Gastroesophageal sphincter (tissue), 4 donors: ENCODE measurements at regions not wholly inside any gene's neighbourhood (a gene's known extent, or its start where the extent isn't known, plus 50 kb on each side); places are given as distances from the start of the nearest gene placed in this dataset.

Source experiments
- ATAC-seq: fragments of 150-250 bp; one replicate; pipeline ENCODE4 v1.9.1; 2016; ENCODE audit warnings: mild to moderate bottlenecking, moderate library complexity
- H3K27ac ChIP-seq, 4 donors: fragments of 200-600 bp; sonication (generic) in 3 of 4; 1 replicate in 3 of 4; 2 replicates in 1 of 4; pipeline ENCODE4 v1.5.1; 2016 to 2019
- H3K27me3 ChIP-seq: fragments of 200-600 bp; sonication (generic); one replicate; pipeline ENCODE4 v1.5.1; 2019
- H3K36me3 ChIP-seq, 2 donors: fragments of 200-600 bp; sonication (generic); one replicate each; pipeline ENCODE4 v1.5.1; 2019; ENCODE audit warnings: control low read depth in 1 of 2
- H3K4me1 ChIP-seq, 3 donors: fragments of 200-600 bp; sonication (generic); 1 replicate in 2 of 3; 2 replicates in 1 of 3; pipeline ENCODE4 v1.5.1; 2016 to 2019; ENCODE audit warnings: control low read depth in 2 of 3
- H3K4me3 ChIP-seq, 2 donors: fragments of 200-600 bp; sonication (generic); one replicate each; pipeline ENCODE4 v1.5.1; 2019; ENCODE audit warnings: mild to moderate bottlenecking in 1 of 2, moderate library complexity in 1 of 2
- H3K9me3 ChIP-seq, 3 donors: fragments of 200-600 bp; sonication (generic); one replicate each; pipeline ENCODE4 v1.5.1; 2017 to 2019; ENCODE audit warnings: control low read depth in 2 of 3
- CTCF ChIP-seq, 4 experiments: fragments of 200-600 bp in 2 of 4; fragments of 450-650 bp in 2 of 4; sonication (generic) in 1 of 4; IDR thresholded peaks; one replicate each; pipeline ENCODE4 v1.5.1; 2017 to 2019; ENCODE audit warnings: antibody characterized with exemption in 4 of 4, mild to moderate bottlenecking in 2 of 4, moderate library complexity in 2 of 4
- EP300 ChIP-seq: sonication (generic); formaldehyde crosslinking; IDR thresholded peaks from one replicate; pipeline ENCODE4 v1.6.1; 2017; ENCODE audit warnings: antibody characterized with exemption, mild to moderate bottlenecking
- POLR2A ChIP-seq, 2 donors: fragments of 450-650 bp; IDR thresholded peaks; one replicate each; pipeline ENCODE4 v1.6.1; 2017; ENCODE audit warnings: antibody characterized with exemption in 2 of 2, mild to moderate bottlenecking in 2 of 2, moderate library complexity in 1 of 2
- POLR2AphosphoS5 ChIP-seq: sonication (generic); formaldehyde crosslinking; IDR thresholded peaks from one replicate; pipeline ENCODE4 v1.6.1; 2017; ENCODE audit warnings: antibody characterized with exemption
- WGBS, 2 donors: methylation state at CpG; one replicate each; pipeline ENCODE4 v1.1.5; 2018; ENCODE audit warnings: low coverage in 1 of 2; 5-methylcytosine and 5-hydroxymethylcytosine counted together

DNA sequence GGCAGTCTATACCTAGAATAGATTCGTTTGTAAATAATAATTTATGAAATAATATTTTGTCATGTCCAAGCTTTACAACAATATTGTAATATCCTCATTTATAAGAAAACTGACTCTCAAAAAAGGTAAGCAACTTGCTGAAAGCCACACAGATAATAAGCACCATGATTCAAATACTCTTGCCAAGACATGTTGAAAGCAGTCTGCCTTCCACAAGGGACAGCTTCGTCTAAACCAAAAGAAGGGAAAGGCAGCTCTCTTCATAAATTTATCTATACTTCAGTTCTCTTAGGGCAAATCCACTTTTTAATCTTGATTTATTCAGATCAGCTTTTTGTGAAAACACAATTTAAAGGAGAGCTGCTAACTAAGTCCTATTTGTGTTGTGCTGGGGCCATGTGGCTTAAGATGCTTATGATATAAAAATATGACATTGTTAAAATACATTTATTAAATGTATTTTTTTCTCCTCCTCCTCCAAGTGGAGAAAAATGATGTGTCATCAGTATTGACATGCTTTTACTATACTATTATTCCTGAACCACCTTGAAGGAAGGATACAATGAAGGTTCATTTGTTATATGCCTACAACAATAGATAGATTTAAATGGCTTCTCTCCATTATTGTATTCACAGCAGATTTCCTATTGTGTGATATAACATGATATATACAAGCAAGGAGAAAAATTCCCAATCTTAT, 737.0 kb downstream of the HDGFL1 start:
- TF ChIP-seq EP300 (no peak), POLR2A (IDR thresholded peaks at IDR 0.05) (no peak), POLR2AphosphoS5 (no peak), CTCF (IDR thresholded peaks at IDR 0.05) (no peak)
- H3K27me3 ChIP-seq: no peaks in the 10 kb centered on the region
- no peak overlapping the region for H3K27ac ChIP-seq
- no peaks in the 10 kb centered on the region for H3K36me3 ChIP-seq
- no peaks in the 10 kb centered on the region for H3K4me1 ChIP-seq
- ATAC-seq: no peak
- H3K4me3 ChIP-seq: no peak overlapping the region
- 86% methylated on average over 2 of the region's 2 CpGs for WGBS, 2 donors
- no peaks in the 10 kb centered on the region for H3K9me3 ChIP-seq

GRCh38 chr6:23307516-23307915, 738.1 kb downstream of the HDGFL1 start:
- ATAC-seq: no peak
- 75 to 96% methylated on average over 2 to 4 of the region's 4 CpGs for WGBS, 2 donors
- H3K27me3 ChIP-seq: no peaks in the 10 kb centered on the region

DNA sequence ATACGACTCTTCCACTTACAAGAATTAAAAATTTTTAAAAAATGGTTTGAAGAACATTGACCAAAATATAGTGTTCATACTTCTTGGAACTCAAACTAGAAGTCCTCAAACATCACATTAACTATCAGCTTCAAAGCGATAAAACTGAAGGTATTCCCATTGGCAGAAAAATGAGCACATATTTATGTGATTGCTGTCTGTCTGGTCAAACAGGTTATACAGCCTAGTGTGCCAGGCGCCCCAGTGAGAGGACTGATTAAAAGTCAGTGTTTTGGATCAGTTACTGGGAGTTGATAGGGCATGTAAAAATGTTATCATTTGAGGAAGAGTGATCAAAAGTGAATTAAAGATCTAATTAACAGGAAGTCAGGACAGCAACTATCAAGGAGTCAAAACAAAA, 738.8 kb downstream of the HDGFL1 start:
- no peak for TF ChIP-seq CTCF (IDR thresholded peaks at IDR 0.05)
- TF ChIP-seq POLR2A (IDR thresholded peaks at IDR 0.05): no peak
- TF ChIP-seq POLR2AphosphoS5: no peak
- no peak for TF ChIP-seq EP300
- Histone ChIP-seq H3K9me3 (no peaks in the 10 kb centered on the region), H3K4me1 (no peaks in the 10 kb centered on the region), H3K4me3 (no peak overlapping the region), H3K27ac (no peak overlapping the region), H3K36me3 (no peaks in the 10 kb centered on the region), H3K27me3 (no peaks in the 10 kb centered on the region)
- ATAC-seq: no peak
- WGBS, 2 donors: 63 to 67% methylated on average over 3 of the region's 3 CpGs

More at GRCh38 chr6:23307516-23307915, 738.1 kb downstream of the HDGFL1 start:
- Histone ChIP-seq H3K4me1 (no peaks in the 10 kb centered on the region), H3K9me3 (no peaks in the 10 kb centered on the region), H3K27ac (no peak overlapping the region), H3K4me3 (no peak overlapping the region), H3K36me3 (no peaks in the 10 kb centered on the region)
- TF ChIP-seq POLR2AphosphoS5: no peak
- no peak for TF ChIP-seq POLR2A (IDR thresholded peaks at IDR 0.05)
- no peak for TF ChIP-seq CTCF (IDR thresholded peaks at IDR 0.05)
- no peak for TF ChIP-seq EP300

GRCh38 chr6:23311211-23311610, 741.8 kb downstream of the HDGFL1 start:
- TF ChIP-seq POLR2A (IDR thresholded peaks at IDR 0.05) (no peak), POLR2AphosphoS5 (no peak), EP300 (no peak), CTCF (IDR thresholded peaks at IDR 0.05) (no peak)
- no peaks in the 10 kb centered on the region for H3K4me1 ChIP-seq
- no peaks in the 10 kb centered on the region for H3K9me3 ChIP-seq
- H3K4me3 ChIP-seq: no peak overlapping the region
- H3K36me3 ChIP-seq: no peaks in the 10 kb centered on the region
- H3K27me3 ChIP-seq: no peaks in the 10 kb centered on the region
- 78 to 89% methylated on average over 2 of the region's 2 CpGs for WGBS, 2 donors
- ATAC-seq: no peak
- H3K27ac ChIP-seq: no peak overlapping the region

DNA sequence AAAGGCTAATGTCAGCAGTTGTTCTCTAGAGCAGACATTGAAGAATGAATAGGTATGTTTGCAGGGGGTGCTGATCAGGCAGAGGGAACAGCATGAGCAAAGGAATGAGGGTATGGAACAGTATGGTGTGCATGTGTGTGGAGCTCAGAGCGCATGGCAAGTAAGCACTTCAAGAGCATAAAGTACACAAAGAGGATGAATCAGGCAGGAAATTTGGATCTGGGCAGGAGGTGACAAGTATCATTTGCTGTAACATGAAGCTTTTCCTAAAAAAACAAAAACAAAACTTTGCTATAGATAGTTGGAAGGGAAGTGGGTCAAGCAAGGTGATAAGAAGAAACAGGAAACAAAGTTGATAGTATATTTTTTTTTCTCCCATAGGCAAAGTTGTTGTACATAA, 746.8 kb downstream of the HDGFL1 start:
- no peaks in the 10 kb centered on the region for H3K9me3 ChIP-seq
- WGBS, 2 donors: 12 to 100% methylated on average over 1 of the region's 1 CpG

More for the DNA sequence above, 746.8 kb downstream of the HDGFL1 start:
- Histone ChIP-seq H3K4me1 (no peaks in the 10 kb centered on the region), H3K36me3 (no peaks in the 10 kb centered on the region), H3K4me3 (no peak overlapping the region), H3K27me3 (no peaks in the 10 kb centered on the region), H3K27ac (no peak overlapping the region)
- TF ChIP-seq POLR2A (IDR thresholded peaks at IDR 0.05) (no peak), CTCF (IDR thresholded peaks at IDR 0.05) (no peak), POLR2AphosphoS5 (no peak), EP300 (no peak)
- no peak for ATAC-seq
